ENCODE measurements at regions not wholly inside any gene's neighbourhood (a gene's known extent, or its start where the extent isn't known, plus 50 kb on each side); places are given as distances from the start of the nearest gene placed in this dataset.
"Not testable (repeated sequence)": the region's sequence is repeated elsewhere in the genome, so short reads cannot be mapped to it uniquely, and the experiment has no call there.

GRCh38 chr18:56436651-56437050, 201.7 kb downstream of the TXNL1 start:
- DNase-seq, result no peak

DNA sequence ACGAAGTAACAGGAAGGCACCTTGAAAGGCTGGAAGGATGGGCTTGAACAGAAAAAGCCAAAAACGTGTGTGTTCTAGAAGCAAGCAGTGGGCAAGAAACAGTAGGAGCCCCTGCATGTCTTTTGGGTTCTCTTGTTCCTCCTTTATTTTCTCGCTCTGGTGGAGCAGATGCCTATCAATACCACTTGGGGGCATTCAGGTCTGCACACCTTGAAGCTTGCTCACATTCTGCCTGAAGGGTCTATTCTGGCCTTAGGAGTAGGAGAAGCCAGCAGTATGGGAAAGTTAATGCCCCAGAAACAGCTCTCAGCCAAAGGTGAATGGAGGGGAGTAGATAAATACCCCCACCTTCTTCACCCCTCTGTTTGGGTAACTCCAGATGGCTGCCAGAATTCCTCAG, 204.5 kb downstream of the TXNL1 start:
- no peak for DNase-seq

GRCh38 chr18:56431551-56431950, 206.8 kb downstream of the TXNL1 start:
- DNase-seq, result no peak

DNA sequence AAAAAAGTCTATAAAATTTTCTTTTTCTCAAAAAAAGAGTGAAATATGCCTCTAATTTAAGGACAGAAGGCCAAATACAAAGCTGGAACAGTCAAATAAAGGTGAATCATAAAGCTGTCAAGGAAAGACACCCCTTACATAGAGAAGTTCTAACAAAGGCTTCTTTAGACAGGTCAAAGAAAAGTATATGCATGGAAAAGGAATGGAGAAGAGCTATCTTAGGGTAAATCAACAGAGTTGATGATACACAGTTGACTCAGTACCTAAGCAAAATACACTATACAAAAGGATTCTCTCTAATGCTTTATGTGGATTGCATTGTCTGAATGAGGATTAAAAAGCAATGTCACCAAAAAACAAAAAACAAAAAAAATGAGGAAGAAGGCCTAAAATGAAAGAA, 214.8 kb downstream of the TXNL1 start:
- DNase-seq, result no peak

DNA sequence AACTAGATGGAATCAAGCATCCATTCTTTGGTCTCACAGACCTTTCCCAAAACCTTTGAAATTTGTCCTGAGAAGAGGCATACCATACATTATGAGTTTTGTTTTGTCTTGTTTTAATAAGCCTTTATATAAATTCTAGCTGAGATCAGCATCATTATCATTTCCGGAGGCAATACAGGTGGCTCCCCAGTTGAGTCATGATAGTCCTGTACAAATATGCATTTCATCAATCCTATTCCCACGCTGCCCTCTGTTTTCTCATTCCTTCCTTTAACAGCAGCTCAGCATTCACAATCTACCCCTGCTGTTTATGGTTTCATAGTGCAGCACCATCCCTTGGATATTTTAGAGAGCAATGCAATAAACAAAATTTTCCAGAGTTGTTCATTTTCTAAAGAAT, 216.7 kb downstream of the TXNL1 start:
- DNase-seq, result no peak

- not testable (repeated sequence) for DNase-seq
Measured at GRCh38 chr18:56420868-56421267, 217.5 kb downstream of the TXNL1 start.

DNA sequence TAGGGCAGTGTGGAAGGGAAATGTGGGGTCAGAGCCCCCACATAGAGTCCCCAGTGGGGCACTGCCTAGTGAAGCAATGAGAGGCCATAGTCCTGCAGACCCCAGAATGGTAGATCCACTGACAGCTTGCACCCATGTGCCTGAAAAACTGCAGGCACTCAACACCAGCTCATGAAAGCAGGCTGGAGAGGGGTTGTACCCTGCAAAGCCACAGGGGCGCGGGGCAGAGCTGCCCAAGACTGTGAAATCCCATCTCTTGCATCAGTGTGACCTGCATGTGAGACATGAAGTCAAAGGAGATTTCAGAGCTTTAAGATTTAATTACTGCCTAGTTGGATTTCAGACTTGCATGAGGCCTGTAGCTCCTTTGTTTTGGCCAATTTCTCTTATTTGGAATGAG, 224.0 kb downstream of the TXNL1 start:
- DNase-seq, result no peak

GRCh38 chr18:56413862-56414261, 224.5 kb downstream of the TXNL1 start:
- no peak for DNase-seq

DNA sequence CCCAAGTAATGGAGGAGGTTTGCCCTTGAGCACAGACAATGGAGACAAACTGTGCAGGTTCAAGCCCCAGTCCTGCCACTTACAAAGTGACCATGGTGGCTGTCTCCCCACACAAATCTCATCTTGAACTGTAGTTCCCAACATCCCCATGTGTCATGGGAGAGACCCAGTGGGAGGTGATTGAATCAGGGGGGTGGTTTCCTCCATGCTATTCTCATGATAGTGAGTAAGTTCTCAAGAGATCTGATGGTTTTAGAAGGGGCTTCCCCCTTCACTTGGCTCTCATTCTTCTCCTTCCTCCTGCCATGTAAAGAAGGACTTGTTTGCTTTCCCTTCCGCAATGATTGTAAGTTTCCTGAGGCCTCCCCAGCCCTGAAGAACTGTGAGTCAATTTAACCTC, 225.4 kb downstream of the TXNL1 start:
- no peak for DNase-seq

GRCh38 chr18:56409736-56410135, 228.7 kb downstream of the TXNL1 start:
- no peak for DNase-seq

DNA sequence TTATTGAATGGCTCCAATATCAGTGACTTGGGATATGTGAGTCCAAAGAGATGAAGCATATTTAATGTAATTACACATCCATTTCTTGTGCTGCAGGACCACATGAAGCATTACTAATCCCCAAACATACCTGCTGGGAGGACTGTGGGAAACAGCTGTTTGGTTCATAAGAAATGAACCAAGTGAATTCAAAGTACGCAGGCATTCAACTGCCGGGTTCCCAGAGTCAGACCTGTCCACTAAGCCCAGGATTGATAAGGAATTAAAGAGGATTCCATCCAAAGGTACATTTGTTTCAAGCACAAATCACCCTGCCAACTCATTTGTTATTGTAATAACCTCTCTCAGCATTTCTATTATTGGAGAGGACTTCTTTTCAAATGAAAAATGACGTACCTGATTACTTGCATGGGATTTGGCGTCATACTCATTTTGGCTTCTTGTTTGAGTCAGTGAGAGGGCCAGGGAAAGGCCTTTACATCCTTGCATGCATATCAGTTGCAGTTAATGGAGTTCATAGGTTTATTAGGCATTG, 230.7 kb downstream of the TXNL1 start:
- DNase-seq, result no peak

- no peak for DNase-seq
Measured at GRCh38 chr18:56402872-56403516, 235.4 kb downstream of the TXNL1 start.

- no peak for DNase-seq
Measured at GRCh38 chr18:56393870-56394269, 244.5 kb downstream of the TXNL1 start.

GRCh38 chr18:56391931-56392590, 246.3 kb downstream of the TXNL1 start:
- DNase-seq, result no peak

GRCh38 chr18:56390626-56391025, 247.8 kb downstream of the TXNL1 start:
- no peak for DNase-seq

DNA sequence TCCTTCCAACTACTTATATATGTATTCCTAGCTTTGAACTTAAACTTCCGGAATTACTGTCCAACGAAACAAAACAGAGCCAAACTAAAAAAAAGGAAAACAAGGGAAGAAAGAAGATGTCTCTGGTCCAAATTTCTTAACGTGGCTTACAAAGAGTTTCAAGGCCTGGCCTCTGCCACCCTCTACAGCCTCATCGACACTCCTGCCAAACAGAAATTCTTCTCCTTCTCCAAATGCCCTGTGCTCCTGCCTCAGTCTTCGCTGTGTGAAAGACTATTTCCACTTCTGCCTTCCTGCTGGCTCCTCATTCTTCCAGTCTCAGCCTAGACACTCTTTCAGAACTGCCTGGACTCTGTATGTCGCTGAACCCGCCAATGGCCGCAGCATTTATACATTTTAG, 249.2 kb downstream of the TXNL1 start:
- DNase-seq, result no peak

GRCh38 chr18:56388571-56388970, 249.8 kb downstream of the TXNL1 start:
- no peak for DNase-seq

DNA sequence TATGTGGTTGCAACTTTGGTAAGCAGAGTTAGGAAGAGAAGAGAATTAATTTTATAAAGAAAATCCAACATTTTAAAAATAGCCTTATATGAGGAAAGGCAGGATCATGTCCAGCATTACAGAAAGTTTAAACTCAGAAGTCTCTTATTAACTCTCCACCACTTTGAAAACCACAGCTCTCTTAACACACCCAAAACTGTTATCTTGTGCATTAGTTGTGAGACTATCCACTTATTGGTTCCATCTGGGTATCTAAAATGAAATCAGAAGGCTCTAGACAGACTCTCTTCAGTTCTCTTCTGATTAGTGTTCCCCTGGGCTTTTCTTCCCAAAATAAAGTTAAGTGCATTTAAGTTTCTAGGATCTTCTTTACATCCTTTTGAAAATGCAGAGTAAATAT, 251.5 kb downstream of the TXNL1 start:
- no peak for DNase-seq

- no peak for DNase-seq
Measured at GRCh38 chr18:56383349-56383748, 255.0 kb downstream of the TXNL1 start.

DNA sequence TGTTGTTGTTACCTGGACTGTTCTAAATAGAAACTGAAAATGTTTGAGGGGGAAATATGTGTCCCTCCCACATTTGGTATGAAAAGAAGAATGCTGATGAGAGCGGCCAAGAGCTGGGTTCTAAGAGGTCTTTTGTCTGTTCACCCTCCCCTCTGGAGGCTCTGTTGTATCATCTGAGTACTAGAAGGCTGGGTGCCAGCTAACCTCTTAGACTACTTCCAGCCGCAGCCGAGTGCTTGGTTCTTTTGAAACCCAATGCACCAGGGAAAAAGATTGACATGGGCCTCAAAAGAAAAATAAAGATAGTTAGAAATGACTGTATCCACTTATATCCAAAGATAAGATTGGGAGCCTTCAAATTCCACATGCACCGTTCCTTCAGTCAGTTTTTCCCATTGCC, 255.9 kb downstream of the TXNL1 start:
- no peak for DNase-seq

DNA sequence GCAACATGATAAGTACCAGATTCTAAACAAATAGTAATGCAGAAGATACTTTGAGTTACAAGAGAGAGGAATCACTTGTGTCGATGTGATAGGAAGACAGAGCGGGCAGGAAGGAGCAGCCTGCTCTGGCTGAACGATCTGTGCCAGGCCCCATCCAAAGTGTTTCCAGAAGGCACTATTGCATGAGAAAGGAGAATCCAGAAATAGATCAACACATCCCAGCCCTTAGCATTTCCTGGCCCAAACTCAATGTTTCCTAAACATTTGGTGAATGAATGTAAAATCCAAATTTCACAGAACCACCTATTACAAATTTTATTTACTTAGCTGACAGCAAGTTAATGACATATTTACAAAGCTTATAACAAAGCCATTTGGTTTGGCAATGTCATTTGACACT, 257.2 kb downstream of the TXNL1 start:
- no peak for DNase-seq

DNA sequence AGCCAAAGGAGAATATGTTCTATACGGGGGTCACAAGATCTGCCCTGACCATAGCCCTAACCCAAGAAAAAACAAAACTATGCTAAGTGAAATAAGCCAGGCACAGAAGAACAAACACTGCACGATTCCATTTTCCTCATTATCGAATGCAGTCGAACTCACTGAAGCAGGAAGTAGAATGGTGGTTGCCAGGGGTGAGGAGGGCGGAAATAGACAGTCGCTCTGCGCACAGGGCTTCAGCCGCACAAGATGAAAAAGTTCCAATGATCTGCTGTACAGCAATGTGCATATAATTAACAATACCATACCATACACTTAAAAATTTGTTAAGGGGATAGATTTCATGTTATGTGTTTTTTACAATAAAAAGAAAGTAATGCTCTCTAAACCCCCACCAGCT, 257.7 kb downstream of the TXNL1 start:
- no peak for DNase-seq

GRCh38 chr18:56379256-56379655, 259.1 kb downstream of the TXNL1 start:
- no peak for DNase-seq

DNA sequence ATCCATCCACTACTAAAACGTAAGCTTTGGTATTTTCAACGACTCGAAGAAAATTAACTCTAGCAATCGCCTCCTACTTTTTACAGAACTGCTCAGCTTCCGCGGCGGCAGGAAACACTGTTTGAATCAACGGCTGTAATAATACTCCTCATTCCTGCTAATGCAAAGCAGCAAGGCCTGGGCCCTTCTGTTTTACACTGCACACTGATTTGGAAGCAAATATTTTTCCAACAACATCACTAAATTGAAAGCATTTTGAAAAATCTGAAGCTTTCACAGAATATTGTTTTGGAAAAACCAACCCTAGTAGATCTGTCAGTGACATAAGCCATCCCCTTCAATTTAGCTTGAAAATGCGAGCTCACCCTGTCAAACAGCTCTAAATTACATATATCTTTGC, 261.2 kb downstream of the TXNL1 start:
- no peak for DNase-seq
